Type B pancreatic cell (in vitro differentiated cells): ENCODE measurements at regions not wholly inside any gene's neighbourhood (a gene's known extent, or its start where the extent isn't known, plus 50 kb on each side); places are given as distances from the start of the nearest gene placed in this dataset.
"Not testable (repeated sequence)": the region's sequence is repeated elsewhere in the genome, so short reads cannot be mapped to it uniquely, and the experiment has no call there.

Experiments used
- DNase-seq: peaks from one replicate; pipeline ENCODE4 v3.0.0; 2021; ENCODE audit warnings: mixed read lengths; ENCODE audit not compliant: unreplicated experiment; ENCODE audit errors: extremely low spot score
- H3K27ac Mint-ChIP-seq: 2 replicates; pipeline ENCODE4 v1.8.0; 2021; ENCODE audit warnings: mild to moderate bottlenecking, mixed read lengths
- H3K27me3 Mint-ChIP-seq: 2 replicates; pipeline ENCODE4 v1.8.0; 2021; ENCODE audit warnings: mixed read lengths
- H3K36me3 Mint-ChIP-seq: 2 replicates; pipeline ENCODE4 v1.8.0; 2021; ENCODE audit warnings: mixed read lengths
- H3K4me1 Mint-ChIP-seq: one replicate; pipeline ENCODE4 v1.8.0; 2021; ENCODE audit warnings: mixed read lengths; ENCODE audit not compliant: unreplicated experiment
- H3K4me3 Mint-ChIP-seq: 2 replicates; pipeline ENCODE4 v1.8.0; 2021; ENCODE audit warnings: mild to moderate bottlenecking, mixed read lengths
- H3K9me3 Mint-ChIP-seq: 2 replicates; pipeline ENCODE4 v1.8.0; 2021; ENCODE audit warnings: mixed read lengths
- TF ChIP-seq, protein P1 (sequence below): fragments of 200-600 bp; sonication (generic); conservative IDR thresholded peaks from 2 replicates; pipeline ENCODE4 v1.5.0; 2021; ENCODE audit warnings: antibody characterized with exemption, mild to moderate bottlenecking

DNA sequence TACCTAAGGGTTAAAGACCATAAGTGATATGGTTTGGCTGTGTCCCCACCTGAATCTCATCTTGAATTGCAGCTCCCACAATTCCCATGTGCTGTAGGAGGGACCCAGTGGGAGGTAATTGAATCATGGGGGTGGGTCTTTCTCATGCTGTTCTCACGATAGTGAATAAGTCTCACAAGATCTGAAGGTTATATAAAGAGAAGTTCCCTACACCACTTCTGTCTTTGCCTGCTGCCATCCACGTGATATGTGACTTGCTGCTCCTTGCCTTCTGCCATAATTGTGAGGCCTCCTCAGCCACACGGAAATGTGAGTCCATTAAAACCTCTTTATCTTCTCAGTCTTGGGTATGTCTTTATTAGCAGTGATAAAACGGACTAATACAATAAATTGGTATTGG lies 75.0 kb upstream of the CADPS start:
- H3K36me3 Mint-ChIP-seq, result no peaks in the 10 kb centered on the region
- no peaks in the 10 kb centered on the region for H3K4me1 Mint-ChIP-seq
- peaks cover 11% of the 10 kb centered on the region for H3K27me3 Mint-ChIP-seq
- no peak overlapping the region for H3K4me3 Mint-ChIP-seq
- no peak for DNase-seq
- H3K27ac Mint-ChIP-seq, result no peak overlapping the region
- TF ChIP-seq, protein P1, sequence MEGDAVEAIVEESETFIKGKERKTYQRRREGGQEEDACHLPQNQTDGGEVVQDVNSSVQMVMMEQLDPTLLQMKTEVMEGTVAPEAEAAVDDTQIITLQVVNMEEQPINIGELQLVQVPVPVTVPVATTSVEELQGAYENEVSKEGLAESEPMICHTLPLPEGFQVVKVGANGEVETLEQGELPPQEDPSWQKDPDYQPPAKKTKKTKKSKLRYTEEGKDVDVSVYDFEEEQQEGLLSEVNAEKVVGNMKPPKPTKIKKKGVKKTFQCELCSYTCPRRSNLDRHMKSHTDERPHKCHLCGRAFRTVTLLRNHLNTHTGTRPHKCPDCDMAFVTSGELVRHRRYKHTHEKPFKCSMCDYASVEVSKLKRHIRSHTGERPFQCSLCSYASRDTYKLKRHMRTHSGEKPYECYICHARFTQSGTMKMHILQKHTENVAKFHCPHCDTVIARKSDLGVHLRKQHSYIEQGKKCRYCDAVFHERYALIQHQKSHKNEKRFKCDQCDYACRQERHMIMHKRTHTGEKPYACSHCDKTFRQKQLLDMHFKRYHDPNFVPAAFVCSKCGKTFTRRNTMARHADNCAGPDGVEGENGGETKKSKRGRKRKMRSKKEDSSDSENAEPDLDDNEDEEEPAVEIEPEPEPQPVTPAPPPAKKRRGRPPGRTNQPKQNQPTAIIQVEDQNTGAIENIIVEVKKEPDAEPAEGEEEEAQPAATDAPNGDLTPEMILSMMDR, result no peak
- H3K9me3 Mint-ChIP-seq, result no peaks in the 10 kb centered on the region

DNA sequence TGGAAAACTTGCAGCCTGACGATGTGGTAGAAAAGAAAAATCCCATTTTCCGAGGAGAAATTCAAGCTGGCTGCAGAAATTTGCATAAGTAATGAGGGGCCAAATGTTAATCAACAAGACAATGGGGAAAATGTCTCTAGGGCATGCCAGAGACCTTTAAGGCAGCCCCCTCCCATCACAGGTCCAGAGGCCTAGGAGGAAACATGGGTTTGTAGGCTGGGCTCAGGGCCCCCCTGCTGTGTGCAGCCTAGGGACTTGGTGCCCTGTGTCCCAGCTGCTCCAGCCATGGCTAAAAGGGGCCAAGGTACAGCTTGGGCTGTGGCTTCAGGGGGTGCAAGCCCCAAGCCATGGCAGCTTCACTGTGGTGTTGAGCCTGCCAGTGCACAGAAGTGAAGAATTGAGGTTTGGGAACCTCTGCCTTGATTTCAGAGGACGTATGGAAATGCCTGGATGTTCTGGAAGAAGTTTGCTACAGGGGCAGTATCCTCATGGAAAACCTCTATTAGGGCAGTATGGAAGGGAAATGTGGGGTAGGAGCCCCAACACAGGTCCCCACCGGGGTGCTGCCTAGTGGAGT lies 75.9 kb upstream of the CADPS start:
- no peaks in the 10 kb centered on the region for H3K9me3 Mint-ChIP-seq
- TF ChIP-seq, protein P1, result no peak
- H3K27me3 Mint-ChIP-seq, result peaks cover 8% of the 10 kb centered on the region
- H3K4me3 Mint-ChIP-seq, result no peak overlapping the region
- H3K4me1 Mint-ChIP-seq, result no peaks in the 10 kb centered on the region
- H3K36me3 Mint-ChIP-seq, result no peaks in the 10 kb centered on the region
- no peak for DNase-seq
- no peak overlapping the region for H3K27ac Mint-ChIP-seq

DNA sequence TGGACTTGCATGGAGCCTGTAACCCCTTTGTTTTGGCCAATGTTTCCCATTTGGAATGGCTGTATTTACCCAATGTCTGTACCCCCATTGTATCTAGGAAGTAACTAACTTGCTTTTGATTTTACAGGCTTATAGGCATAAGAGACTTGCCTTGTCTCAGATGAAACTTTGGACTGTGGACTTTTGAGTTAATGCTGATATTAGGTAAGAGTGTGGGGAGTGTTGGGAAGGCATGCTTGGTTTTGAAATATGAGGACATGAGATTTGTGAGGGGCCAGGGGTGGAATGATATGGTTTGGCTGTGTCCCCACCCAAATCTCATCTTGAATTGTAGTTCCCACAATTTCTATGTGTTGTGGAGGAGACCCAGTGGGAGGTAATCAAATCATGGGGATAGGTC lies 76.7 kb upstream of the CADPS start:
- H3K27me3 Mint-ChIP-seq, H3K36me3 Mint-ChIP-seq, H3K4me3 Mint-ChIP-seq, H3K27ac Mint-ChIP-seq, DNase-seq, H3K4me1 Mint-ChIP-seq, H3K9me3 Mint-ChIP-seq: not testable (repeated sequence)

DNA sequence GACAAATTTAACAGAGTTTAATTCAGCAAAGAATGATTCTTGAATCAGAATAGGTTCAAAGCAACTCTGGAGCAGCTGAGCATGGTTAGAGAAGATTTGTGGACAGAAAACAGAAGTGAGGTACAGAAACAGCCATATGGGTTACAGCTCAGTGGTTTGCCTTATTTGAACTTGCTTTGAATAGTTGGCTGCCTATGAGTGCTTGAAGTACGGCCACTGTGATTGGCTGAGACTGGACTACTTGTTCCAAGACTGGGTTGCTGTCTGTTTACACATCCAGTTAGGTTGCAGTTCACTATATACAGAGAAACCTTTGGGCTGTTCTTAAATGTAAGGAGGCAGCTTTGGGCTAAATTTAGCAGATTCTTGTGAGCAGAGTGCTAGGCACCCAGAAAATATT lies 79.4 kb upstream of the CADPS start:
- Mint-ChIP-seq H3K9me3 (no peaks in the 10 kb centered on the region), H3K4me3 (no peak overlapping the region), H3K27me3 (peaks cover 9% of the 10 kb centered on the region), H3K4me1 (no peaks in the 10 kb centered on the region), H3K27ac (no peak overlapping the region), H3K36me3 (no peaks in the 10 kb centered on the region)
- DNase-seq, result no peak
- TF ChIP-seq, protein P1, result no peak

DNA sequence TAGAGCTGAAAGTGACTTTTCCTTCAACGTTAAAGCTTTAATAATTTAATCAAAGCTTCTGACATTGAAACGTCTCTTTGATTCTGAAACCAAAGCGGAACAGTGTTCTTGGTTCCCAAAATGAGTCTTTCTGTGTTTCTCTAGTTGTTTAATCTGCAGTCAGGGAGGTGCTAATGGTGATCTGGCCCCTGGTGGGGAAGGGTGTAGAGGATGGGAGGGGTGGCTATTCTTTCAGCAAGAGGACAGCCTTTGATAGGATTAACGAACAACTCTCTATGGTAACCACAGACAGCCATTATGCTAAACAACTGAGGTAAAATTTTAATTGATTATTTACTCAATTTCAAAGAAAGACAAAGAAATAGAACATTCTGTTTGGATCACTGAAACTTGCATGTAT lies 79.9 kb upstream of the CADPS start:
- no peak overlapping the region for H3K27ac Mint-ChIP-seq
- DNase-seq, result no peak
- H3K9me3 Mint-ChIP-seq, result no peaks in the 10 kb centered on the region
- H3K36me3 Mint-ChIP-seq, result no peaks in the 10 kb centered on the region
- H3K4me3 Mint-ChIP-seq, result no peak overlapping the region
- H3K27me3 Mint-ChIP-seq, result peaks cover 9% of the 10 kb centered on the region
- H3K4me1 Mint-ChIP-seq, result no peaks in the 10 kb centered on the region
- TF ChIP-seq, protein P1, result no peak

DNA sequence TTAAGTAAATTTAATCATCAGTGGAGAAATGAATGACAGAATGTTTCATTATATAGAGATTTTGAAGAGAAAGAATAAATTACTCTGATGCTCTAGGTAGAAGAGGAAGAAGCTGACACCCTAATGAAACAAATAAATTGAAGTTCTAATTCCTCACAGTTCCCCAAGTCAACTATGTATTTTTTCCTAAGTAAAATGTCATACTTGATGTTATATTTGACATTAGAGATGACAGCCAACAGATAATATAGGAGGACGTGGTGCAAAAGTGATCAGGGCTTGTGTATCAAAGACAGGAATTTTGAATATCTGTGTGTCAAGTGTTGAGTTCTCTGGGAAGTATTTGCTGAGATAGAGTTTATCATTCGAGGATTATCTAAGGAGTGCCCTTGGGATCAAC lies 81.2 kb upstream of the CADPS start:
- Mint-ChIP-seq H3K4me3 (no peak overlapping the region), H3K36me3 (no peaks in the 10 kb centered on the region), H3K4me1 (no peaks in the 10 kb centered on the region), H3K27ac (no peak overlapping the region), H3K27me3 (peaks cover 4% of the 10 kb centered on the region), H3K9me3 (no peaks in the 10 kb centered on the region)
- no peak for DNase-seq
- TF ChIP-seq, protein P1, result no peak
